ENCODE measurements at regions not wholly inside any gene's neighbourhood (a gene's known extent, or its start where the extent isn't known, plus 50 kb on each side); places are given as distances from the start of the nearest gene placed in this dataset.

DNA sequence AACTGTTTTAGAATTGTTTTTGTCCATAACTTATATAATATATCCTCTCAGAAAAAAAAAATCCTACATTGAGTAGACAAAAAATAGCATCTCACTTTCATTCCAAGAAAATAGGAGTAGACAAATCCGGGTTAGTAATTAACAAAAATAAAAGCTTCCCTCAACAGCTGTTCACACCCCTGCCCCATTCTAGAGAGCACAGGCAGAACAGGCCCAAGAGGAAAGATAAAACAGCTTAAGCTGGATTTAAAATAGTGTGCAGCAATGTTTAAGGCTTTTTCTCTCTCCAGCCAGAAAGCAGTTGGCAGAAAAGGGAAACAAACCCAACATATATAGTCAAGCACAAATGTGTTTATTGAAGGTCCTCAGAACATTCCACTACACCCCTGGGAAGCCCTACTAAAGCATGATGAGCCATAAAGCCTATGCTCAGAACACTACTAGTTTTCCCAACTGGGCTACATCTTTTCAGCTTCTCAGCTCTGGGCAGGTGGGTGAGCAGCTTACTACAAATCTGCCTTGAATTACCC lies 189.9 kb downstream of the MTERF1 start:
- TF ChIP-seq, protein P1, sequence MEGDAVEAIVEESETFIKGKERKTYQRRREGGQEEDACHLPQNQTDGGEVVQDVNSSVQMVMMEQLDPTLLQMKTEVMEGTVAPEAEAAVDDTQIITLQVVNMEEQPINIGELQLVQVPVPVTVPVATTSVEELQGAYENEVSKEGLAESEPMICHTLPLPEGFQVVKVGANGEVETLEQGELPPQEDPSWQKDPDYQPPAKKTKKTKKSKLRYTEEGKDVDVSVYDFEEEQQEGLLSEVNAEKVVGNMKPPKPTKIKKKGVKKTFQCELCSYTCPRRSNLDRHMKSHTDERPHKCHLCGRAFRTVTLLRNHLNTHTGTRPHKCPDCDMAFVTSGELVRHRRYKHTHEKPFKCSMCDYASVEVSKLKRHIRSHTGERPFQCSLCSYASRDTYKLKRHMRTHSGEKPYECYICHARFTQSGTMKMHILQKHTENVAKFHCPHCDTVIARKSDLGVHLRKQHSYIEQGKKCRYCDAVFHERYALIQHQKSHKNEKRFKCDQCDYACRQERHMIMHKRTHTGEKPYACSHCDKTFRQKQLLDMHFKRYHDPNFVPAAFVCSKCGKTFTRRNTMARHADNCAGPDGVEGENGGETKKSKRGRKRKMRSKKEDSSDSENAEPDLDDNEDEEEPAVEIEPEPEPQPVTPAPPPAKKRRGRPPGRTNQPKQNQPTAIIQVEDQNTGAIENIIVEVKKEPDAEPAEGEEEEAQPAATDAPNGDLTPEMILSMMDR (conservative IDR thresholded peaks at IDR 0.05; ENCODE audit: low read length): no peak
- TF ChIP-seq EZH2phosphoT487 (IDR thresholded peaks at IDR 0.05; ENCODE audit: borderline replicate concordance): no peak
